DND-41 (cell line): ENCODE measurements at regions not wholly inside any gene's neighbourhood (a gene's known extent, or its start where the extent isn't known, plus 50 kb on each side); places are given as distances from the start of the nearest gene placed in this dataset.
"Not testable (repeated sequence)": the region's sequence is repeated elsewhere in the genome, so short reads cannot be mapped to it uniquely, and the experiment has no call there.

ENCODE experiments used
- ATAC-seq: fragments of 200-7000 bp; cut with Tn5 transposase; 3 replicates; pipeline ENCODE4 v1.9.1; 2021; ENCODE audit warnings: low read depth; ENCODE audit not compliant: insufficient read depth
- DNase-seq: peaks from one replicate; pipeline ENCODE4 v3.0.0-alpha.2; 2020
- H2AFZ ChIP-seq: 2 replicates; pipeline ENCODE4 v1.6.0; 2012; ENCODE audit warnings: low read depth, low read length
- H3K27ac ChIP-seq: 2 replicates; pipeline ENCODE4 v1.5.1; 2012; ENCODE audit warnings: low read length, inconsistent platforms
- H3K27me3 ChIP-seq: fragments of 200-600 bp; sonication (generic); 2 replicates; pipeline ENCODE4 v1.6.0; 2012; ENCODE audit warnings: low read length, mild to moderate bottlenecking, inconsistent platforms; ENCODE audit not compliant: insufficient read depth, poor library complexity
- H3K36me3 ChIP-seq: 2 replicates; pipeline ENCODE4 v1.5.1; 2012; ENCODE audit warnings: low read length, inconsistent platforms; ENCODE audit not compliant: insufficient read depth
- H3K4me1 ChIP-seq: 2 replicates; pipeline ENCODE4 v1.5.1; 2012; ENCODE audit warnings: mild to moderate bottlenecking, low read length; ENCODE audit not compliant: insufficient read depth
- H3K4me2 ChIP-seq: 2 replicates; pipeline ENCODE4 v1.6.0; 2012; ENCODE audit warnings: mild to moderate bottlenecking, moderate library complexity, low read length, inconsistent platforms; ENCODE audit not compliant: insufficient read depth
- H3K4me3 ChIP-seq, 2 experiments: fragments of 200-600 bp in 1 of 2; shearing (Covaris generic) in 1 of 2; 2 replicates each; pipeline ENCODE4 v1.5.1; 2012 to 2016; ENCODE audit warnings: inconsistent platforms in 2 of 2, low read length in 2 of 2, mild to moderate bottlenecking in 2 of 2, low read depth in 1 of 2, moderate library complexity in 1 of 2
- H3K79me2 ChIP-seq: 2 replicates; pipeline ENCODE4 v1.6.0; 2012; ENCODE audit warnings: low read length, inconsistent platforms; ENCODE audit not compliant: insufficient read depth
- H3K9ac ChIP-seq: 2 replicates; pipeline ENCODE4 v1.6.0; 2012; ENCODE audit warnings: low read depth, mild to moderate bottlenecking, inconsistent platforms, low read length, moderate library complexity
- H3K9me3 ChIP-seq: 2 replicates; pipeline ENCODE4 v1.5.1; 2012; ENCODE audit warnings: low read length, moderate library complexity, mild to moderate bottlenecking, inconsistent platforms; ENCODE audit not compliant: insufficient read depth, severe bottlenecking
- H4K20me1 ChIP-seq: 2 replicates; pipeline ENCODE4 v1.6.0; 2012; ENCODE audit warnings: low read length; ENCODE audit not compliant: insufficient read depth
- EZH2 ChIP-seq: IDR thresholded peaks from 3 replicates; pipeline ENCODE4 v1.6.1; 2012; ENCODE audit warnings: borderline replicate concordance, low read depth, mild to moderate bottlenecking, moderate library complexity, low read length, inconsistent platforms; ENCODE audit not compliant: severe bottlenecking
- TF ChIP-seq, protein P1 (sequence below): IDR thresholded peaks from 2 replicates; pipeline ENCODE4 v1.5.1; 2012; ENCODE audit warnings: borderline replicate concordance, low read length, moderate library complexity, mild to moderate bottlenecking; ENCODE audit not compliant: poor library complexity, severe bottlenecking; ENCODE audit errors: extremely low read depth

DNA sequence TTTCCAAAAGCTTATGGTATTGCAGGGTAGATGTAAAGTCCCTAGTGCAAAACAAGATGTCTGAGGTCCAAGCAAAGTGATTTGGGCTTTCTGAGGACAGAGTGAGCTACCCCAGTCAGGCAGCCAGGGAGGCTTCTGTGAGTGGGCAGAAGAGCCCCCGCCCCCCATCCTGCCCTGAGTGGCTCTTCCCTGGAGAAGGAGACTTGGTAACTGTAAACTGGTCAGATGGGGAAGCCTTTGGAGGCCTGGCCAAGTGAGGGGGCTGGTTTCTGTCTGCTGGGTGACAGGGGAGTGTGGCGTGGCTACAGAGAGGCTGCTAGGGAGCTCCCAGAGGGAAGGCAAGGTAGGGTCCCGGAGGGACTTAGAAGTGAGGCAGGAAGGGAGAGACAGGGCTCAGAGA lies 181.3 kb upstream of the HAAO start:
- Histone ChIP-seq H3K36me3 (no peaks in the 10 kb centered on the region), H3K27me3 (no peaks in the 10 kb centered on the region), H2AFZ (no peak overlapping the region), H3K9ac (0 out of 2 replicates have a peak overlapping the region, but pooled peaks have one; percentile 10), H3K4me2 (no peak overlapping the region), H3K79me2 (peaks cover 3% of the 10 kb centered on the region; the same call in 1 of the 2 replicates), H3K4me1 (peaks cover 60% of the 10 kb centered on the region), H3K9me3 (no peaks in the 10 kb centered on the region), H3K27ac (peak overlapping the region; percentile 58), H3K4me3 (no peak overlapping the region), H4K20me1 (no peaks in the 10 kb centered on the region)
- ATAC-seq (no peak), DNase-seq (no peak)
- TF ChIP-seq EZH2, result no peak
- TF ChIP-seq, protein P1, sequence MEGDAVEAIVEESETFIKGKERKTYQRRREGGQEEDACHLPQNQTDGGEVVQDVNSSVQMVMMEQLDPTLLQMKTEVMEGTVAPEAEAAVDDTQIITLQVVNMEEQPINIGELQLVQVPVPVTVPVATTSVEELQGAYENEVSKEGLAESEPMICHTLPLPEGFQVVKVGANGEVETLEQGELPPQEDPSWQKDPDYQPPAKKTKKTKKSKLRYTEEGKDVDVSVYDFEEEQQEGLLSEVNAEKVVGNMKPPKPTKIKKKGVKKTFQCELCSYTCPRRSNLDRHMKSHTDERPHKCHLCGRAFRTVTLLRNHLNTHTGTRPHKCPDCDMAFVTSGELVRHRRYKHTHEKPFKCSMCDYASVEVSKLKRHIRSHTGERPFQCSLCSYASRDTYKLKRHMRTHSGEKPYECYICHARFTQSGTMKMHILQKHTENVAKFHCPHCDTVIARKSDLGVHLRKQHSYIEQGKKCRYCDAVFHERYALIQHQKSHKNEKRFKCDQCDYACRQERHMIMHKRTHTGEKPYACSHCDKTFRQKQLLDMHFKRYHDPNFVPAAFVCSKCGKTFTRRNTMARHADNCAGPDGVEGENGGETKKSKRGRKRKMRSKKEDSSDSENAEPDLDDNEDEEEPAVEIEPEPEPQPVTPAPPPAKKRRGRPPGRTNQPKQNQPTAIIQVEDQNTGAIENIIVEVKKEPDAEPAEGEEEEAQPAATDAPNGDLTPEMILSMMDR, result no peak

DNA sequence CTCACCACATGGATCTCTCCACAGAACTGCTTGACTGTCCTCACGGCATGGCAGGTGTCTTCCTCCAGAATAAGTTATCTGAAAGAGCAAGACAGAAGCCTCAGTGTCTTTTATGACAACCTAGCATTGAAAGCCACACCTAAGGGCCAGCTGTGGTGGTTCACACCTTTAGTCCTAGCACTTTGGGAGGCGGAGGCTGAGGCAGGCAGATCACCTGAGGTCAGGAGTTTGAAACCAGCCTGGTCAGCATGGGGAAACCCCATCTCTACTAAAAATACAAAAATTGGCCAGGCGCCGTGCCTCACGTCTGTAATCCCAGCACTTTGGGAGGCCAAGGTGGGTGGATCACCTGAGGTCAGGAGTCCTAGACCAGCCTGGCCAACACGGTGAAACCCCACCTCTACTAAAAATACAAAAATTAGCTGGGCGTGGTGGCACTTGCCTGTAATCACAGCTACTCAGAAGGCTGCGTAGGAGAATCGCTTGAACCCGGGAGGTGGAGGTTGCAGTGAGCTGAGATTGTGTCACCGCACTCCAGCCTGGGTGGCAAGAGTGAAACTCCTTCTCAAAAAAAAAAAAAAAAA lies 180.6 kb upstream of the HAAO start:
- H3K27me3 ChIP-seq, H3K4me3 ChIP-seq, H4K20me1 ChIP-seq, DNase-seq, H3K9me3 ChIP-seq, H3K36me3 ChIP-seq, H2AFZ ChIP-seq, ATAC-seq, H3K4me2 ChIP-seq, H3K9ac ChIP-seq, H3K79me2 ChIP-seq: not testable (repeated sequence)
- Histone ChIP-seq H3K27ac (peak overlapping the region; percentile 23), H3K4me1 (peaks cover 56% of the 10 kb centered on the region)

DNA sequence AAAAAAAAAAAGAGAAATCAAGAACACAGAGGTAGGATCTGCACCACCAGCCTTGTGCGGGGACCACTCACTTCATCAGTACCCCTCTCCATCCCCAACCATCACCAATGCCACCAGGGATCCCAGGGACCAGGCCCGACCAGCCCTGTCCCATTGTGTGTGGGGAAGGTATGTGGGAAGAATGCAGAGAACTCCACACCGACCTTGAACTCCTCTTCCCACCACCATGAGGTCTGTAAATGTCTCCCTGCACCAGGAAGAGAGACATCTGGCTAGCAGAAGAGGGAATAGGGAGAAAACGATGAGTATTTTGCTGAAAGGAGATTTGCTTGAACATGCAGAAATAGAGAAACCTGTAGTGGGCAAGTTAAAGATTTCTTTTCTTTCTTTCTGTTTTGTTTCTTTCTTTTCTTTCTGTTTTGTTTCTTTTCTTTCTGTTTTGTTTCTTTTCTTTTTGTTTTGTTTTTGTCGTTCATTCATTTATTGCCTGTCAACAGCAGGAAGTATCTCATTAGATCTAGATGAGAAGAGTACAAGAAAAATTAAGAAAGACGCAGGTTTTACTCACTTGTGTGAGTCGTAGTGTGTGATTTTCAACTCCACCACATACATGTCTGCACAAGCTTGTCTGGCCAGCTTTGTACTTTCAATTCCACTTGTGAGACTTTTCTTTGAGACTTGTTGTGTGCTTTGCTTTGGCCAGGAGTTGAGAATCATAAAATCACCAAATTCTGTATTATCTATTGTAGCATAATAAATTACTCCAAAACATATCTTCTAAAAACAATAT lies 179.8 kb upstream of the HAAO start:
- Histone ChIP-seq H3K79me2 (peaks cover 3% of the 10 kb centered on the region; the same call in 1 of the 2 replicates), H4K20me1 (no peaks in the 10 kb centered on the region), H3K4me1 (peaks cover 48% of the 10 kb centered on the region), H3K27ac (peak overlapping the region; percentile 23; the same call in 1 of the 2 replicates), H3K4me3 (no peak overlapping the region), H2AFZ (no peak overlapping the region; the same call in 1 of the 2 replicates), H3K9ac (no peak overlapping the region), H3K27me3 (no peaks in the 10 kb centered on the region), H3K9me3 (no peaks in the 10 kb centered on the region), H3K36me3 (no peaks in the 10 kb centered on the region), H3K4me2 (no peak overlapping the region)
- ATAC-seq, result no peak
- no peak for DNase-seq
- TF ChIP-seq, protein P1, result no peak
- TF ChIP-seq EZH2, result no peak

DNA sequence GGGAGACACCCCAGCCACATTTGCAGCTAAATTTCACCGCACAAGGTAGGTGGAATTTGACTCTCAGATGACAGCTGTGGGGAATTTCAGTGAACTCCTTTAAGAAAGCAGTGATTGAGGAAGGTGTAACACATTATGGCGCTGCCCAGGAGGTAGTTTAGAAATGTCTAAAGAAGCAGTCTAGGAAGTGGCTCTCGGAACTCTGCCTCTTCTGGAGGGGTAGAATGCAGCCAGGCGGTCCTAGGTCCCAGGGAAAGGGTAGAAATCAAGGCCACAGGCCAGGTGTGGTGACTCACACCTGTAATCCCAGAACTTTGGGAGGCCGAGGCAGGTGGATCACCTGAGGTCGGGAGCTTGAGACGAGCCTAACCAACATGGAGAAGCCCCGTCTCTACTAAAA lies 179.0 kb upstream of the HAAO start:
- Histone ChIP-seq H3K27ac (no peak overlapping the region), H4K20me1 (no peaks in the 10 kb centered on the region), H3K4me3 (no peak overlapping the region), H3K9me3 (no peaks in the 10 kb centered on the region), H3K4me1 (peaks cover 40% of the 10 kb centered on the region), H2AFZ (no peak overlapping the region), H3K27me3 (no peaks in the 10 kb centered on the region), H3K79me2 (peaks cover 3% of the 10 kb centered on the region; the same call in 1 of the 2 replicates), H3K36me3 (no peaks in the 10 kb centered on the region), H3K9ac (no peak overlapping the region), H3K4me2 (no peak overlapping the region)
- no peak for DNase-seq
- TF ChIP-seq, protein P1, result no peak
- no peak for TF ChIP-seq EZH2
- ATAC-seq, result no peak
